Adrenal gland (tissue), 9 donors: ENCODE measurements at regions not wholly inside any gene's neighbourhood (a gene's known extent, or its start where the extent isn't known, plus 50 kb on each side); places are given as distances from the start of the nearest gene placed in this dataset.
A peak's percentile ranks its signal among the peaks of the same experiment; 100 is the strongest.

ENCODE experiments used
- DNase-seq, 7 donors: peaks; one replicate each; pipeline ENCODE4 v3.0.0-alpha.2; 2019 to 2020
- H3K27ac ChIP-seq, 5 donors: fragments of 200-600 bp; sonication (generic) in 4 of 5; 1 replicate in 3 of 5; 2 replicates in 2 of 5; pipeline versions ENCODE4 v1.5.1 to v1.8.0; 2016 to 2020; ENCODE audit warnings: mild to moderate bottlenecking in 1 of 5
- H3K27me3 ChIP-seq: fragments of 200-600 bp; 2 replicates; pipeline ENCODE4 v1.8.0; 2021
- H3K36me3 ChIP-seq, 2 donors: fragments of 200-600 bp; replicated peaks in 1 of 2; 1 replicate in 1 of 2; 2 replicates in 1 of 2; pipeline versions ENCODE4 v1.5.1 to v1.8.0; 2018 to 2022
- H3K4me1 ChIP-seq, 2 donors: fragments of 200-600 bp; replicated peaks in 1 of 2; 1 replicate in 1 of 2; 2 replicates in 1 of 2; pipeline versions ENCODE4 v1.5.1 to v1.8.0; 2018 to 2021
- H3K4me3 ChIP-seq, 4 donors: fragments of 200-600 bp; sonication (generic) in 3 of 4; one replicate each; pipeline ENCODE4 v1.5.1; 2016 to 2018
- H3K9me3 ChIP-seq, 3 donors: fragments of 200-600 bp; sonication (generic) in 1 of 3; replicated peaks in 1 of 3; 1 replicate in 2 of 3; 2 replicates in 1 of 3; pipeline versions ENCODE4 v1.5.1 to v1.8.0; 2016 to 2021
- POLR2A ChIP-seq, 2 donors: fragments of 450-650 bp; IDR thresholded peaks; one replicate each; pipeline ENCODE4 v1.6.1; 2017; ENCODE audit warnings: antibody characterized with exemption in 2 of 2, mild to moderate bottlenecking in 2 of 2, moderate library complexity in 1 of 2
- WGBS, 4 donors: extraction: QIAGEN DNeasy Blood & Tissue Kit in 2 of 4; methylation state at CpG; one replicate each; pipeline versions ENCODE4 v1.1.5 to v1.1.7; 2013 to 2017; 5-methylcytosine and 5-hydroxymethylcytosine counted together
- intact Hi-C, 2 donors: fragments of 100-400 bp; cut with DNase I; formaldehyde crosslinking; loops; one replicate each; pipeline versions ENCODE4 v1.14.1 to v1.15.0; 2022 to 2023
- TF ChIP-seq, protein P1 (sequence below), 6 experiments: fragments of 450-650 bp in 4 of 6; fragments of 200-600 bp in 2 of 6; sonication (generic) in 1 of 6; IDR thresholded peaks; 1 replicate in 5 of 6; 2 replicates in 1 of 6; pipeline versions ENCODE4 v1.5.1 to v1.8.0; 2016 to 2021; ENCODE audit warnings: antibody characterized with exemption in 6 of 6, mild to moderate bottlenecking in 2 of 6, moderate library complexity in 1 of 6
- donor health status: healthy with polysubstance abuse.
- donor health status: Bipolar disorder and iron deficiency.
- donor health status: DM: yes; HTN: yes; CAD: no.
- donor health status: DM: no; HTN: no; CAD: no.
- donor health status: DM: no; HTN: no; CAD: no.

DNA sequence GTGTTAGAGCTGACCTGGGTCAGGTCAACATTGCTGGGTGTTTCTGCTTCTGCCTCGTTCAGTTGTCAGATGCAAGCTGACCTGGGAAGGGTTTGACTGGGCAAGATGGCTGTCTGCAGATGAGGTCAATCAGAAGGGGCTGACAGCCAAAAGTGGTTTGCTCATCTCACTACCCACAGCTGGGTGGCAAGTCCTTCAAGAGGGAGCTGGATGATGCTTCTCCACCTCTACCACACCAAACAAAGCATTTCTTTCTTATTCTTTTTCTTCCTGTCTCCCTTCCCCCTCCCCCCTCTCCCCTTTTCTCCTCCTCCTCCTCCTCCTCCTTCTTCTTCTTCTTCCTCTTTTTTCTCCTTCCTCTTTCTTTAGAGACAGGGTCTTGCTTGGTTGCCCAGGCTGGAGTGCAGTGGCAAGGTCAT lies 268.2 kb upstream of the PLEKHG7 start:
- H3K36me3 ChIP-seq: no peaks in the 10 kb centered on the region
- no peak overlapping the region for H3K27ac ChIP-seq
- no peaks in the 10 kb centered on the region for H3K27me3 ChIP-seq
- H3K4me3 ChIP-seq: no peak overlapping the region
- intact Hi-C loops: no loop called here
- WGBS, 4 donors: 76 to 83% (median 76%) methylated on average over 1 of the region's 1 CpG; no CpG with 5 or more reads in 1 of the 4 donors
- H3K9me3 ChIP-seq: no peaks in the 10 kb centered on the region
- no peak for DNase-seq
- TF ChIP-seq POLR2A (IDR thresholded peaks at IDR 0.05): no peak
- TF ChIP-seq, protein P1, sequence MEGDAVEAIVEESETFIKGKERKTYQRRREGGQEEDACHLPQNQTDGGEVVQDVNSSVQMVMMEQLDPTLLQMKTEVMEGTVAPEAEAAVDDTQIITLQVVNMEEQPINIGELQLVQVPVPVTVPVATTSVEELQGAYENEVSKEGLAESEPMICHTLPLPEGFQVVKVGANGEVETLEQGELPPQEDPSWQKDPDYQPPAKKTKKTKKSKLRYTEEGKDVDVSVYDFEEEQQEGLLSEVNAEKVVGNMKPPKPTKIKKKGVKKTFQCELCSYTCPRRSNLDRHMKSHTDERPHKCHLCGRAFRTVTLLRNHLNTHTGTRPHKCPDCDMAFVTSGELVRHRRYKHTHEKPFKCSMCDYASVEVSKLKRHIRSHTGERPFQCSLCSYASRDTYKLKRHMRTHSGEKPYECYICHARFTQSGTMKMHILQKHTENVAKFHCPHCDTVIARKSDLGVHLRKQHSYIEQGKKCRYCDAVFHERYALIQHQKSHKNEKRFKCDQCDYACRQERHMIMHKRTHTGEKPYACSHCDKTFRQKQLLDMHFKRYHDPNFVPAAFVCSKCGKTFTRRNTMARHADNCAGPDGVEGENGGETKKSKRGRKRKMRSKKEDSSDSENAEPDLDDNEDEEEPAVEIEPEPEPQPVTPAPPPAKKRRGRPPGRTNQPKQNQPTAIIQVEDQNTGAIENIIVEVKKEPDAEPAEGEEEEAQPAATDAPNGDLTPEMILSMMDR (IDR thresholded peaks at IDR 0.05): no peak
- H3K4me1 ChIP-seq: peaks cover 4 to 8% of the 10 kb centered on the region in 2 donors

DNA sequence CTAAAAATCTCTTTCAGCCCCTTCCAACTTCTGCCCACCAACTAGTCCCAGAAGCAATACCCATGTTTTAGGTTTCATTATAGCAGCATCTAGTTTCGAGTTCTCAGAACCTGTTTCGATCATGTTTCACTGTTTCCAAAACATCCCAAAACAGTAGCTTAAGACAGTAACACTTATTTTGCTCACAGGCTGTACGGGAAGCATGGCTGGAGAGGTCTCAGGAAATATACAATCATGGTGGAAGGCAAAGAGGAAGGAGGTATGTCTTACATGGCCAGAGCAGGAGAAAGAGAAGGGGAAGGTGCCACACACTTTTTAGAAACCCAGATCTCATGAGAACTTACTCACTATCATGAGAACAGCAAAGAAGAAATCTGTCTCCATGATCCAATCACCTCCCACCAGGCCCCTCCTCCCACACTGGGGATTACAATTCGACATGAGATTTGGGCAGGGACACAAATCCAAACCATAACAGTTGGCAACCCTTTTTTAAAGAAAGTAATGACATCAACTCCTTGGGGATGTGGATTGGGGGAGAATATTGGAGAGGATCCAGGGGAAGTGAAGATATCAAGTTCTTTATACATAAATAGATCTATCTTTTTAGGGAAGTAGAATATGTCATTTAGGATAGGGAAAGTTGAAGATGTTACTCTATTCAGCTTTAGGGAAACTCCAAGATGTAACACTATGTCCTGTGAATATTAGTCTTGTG lies 269.9 kb upstream of the PLEKHG7 start:
- no peak overlapping the region for H3K4me3 ChIP-seq
- H3K27me3 ChIP-seq: no peaks in the 10 kb centered on the region
- no peaks in the 10 kb centered on the region for H3K36me3 ChIP-seq
- no peaks in the 10 kb centered on the region for H3K9me3 ChIP-seq
- no peak overlapping the region for H3K27ac ChIP-seq
- intact Hi-C loops: no loop called here
- 74 to 95% (median 90%) methylated on average over 4 of the region's 4 CpGs for WGBS, 4 donors
- TF ChIP-seq, protein P1 (IDR thresholded peaks at IDR 0.05): no peak
- no peak for TF ChIP-seq POLR2A (IDR thresholded peaks at IDR 0.05)
- H3K4me1 ChIP-seq: no peaks in the 10 kb centered on the region
- no peak for DNase-seq

DNA sequence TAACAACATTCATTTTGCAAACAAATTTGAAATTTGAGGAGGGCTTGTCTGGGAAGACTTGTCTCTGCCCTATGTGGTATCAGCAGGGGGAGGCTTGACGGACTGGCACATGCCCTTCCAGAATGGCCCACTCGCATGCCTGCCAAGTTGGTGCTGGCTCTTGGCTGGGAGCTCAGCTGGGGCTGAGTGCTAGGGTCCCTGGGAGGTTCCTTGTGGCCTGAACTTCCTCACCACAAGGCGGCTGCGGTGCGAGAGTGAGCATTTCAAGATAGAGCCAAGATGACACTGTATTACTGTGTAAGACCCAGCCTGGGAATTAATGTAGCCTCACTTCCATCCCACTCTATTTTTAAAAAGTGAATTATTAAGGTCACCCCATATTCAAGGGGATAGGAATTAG lies 271.6 kb upstream of the PLEKHG7 start:
- Histone ChIP-seq H3K4me1 (no peaks in the 10 kb centered on the region), H3K9me3 (no peaks in the 10 kb centered on the region), H3K36me3 (no peaks in the 10 kb centered on the region), H3K27me3 (no peaks in the 10 kb centered on the region), H3K4me3 (no peak overlapping the region), H3K27ac (no peak overlapping the region)
- intact Hi-C loops: no loop called here
- no peak for TF ChIP-seq POLR2A (IDR thresholded peaks at IDR 0.05)
- TF ChIP-seq, protein P1 (IDR thresholded peaks at IDR 0.05): no peak
- DNase-seq: peak in 1 of 7 donors; percentile 8
- 85 to 90% (median 88%) methylated on average over 5 of the region's 5 CpGs for WGBS, 4 donors

DNA sequence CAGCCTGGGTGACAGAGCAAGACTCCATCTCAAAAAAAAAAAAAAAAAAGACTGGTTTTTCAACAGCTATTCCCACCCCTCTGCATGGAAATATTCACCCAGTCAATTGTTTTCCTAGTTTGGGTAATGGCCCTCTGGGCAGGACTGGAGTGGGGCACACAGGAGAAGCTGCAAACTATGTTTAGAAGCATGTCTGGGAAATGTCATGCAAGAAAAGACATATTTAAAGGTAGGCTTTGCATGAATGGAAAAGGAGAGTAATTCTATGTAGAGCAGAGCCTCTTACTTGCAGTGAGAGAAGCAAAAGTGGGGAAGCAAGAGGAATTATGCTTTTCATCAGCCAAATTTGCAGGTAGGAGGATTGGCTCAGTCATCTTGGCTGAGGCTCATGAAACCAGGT lies 276.5 kb upstream of the PLEKHG7 start:
- Histone ChIP-seq H3K4me1 (peaks cover 0 to 6% of the 10 kb centered on the region in 2 donors), H3K9me3 (no peaks in the 10 kb centered on the region), H3K4me3 (no peak overlapping the region), H3K27me3 (no peaks in the 10 kb centered on the region), H3K27ac (no peak overlapping the region), H3K36me3 (no peaks in the 10 kb centered on the region)
- intact Hi-C loops: no loop called here
- no peak for DNase-seq
- TF ChIP-seq POLR2A (IDR thresholded peaks at IDR 0.05): no peak
- TF ChIP-seq, protein P1 (IDR thresholded peaks at IDR 0.05): no peak
